Activated CD8-positive, alpha-beta memory T cell treated with anti-CD3 and anti-CD28 coated beads for 48 hours (primary cell): ENCODE measurements at regions not wholly inside any gene's neighbourhood (a gene's known extent, or its start where the extent isn't known, plus 50 kb on each side); places are given as distances from the start of the nearest gene placed in this dataset.
"Not testable (repeated sequence)": the region's sequence is repeated elsewhere in the genome, so short reads cannot be mapped to it uniquely, and the experiment has no call there.

Source experiments
- DNase-seq, 3 experiments: peaks; one replicate each; pipeline ENCODE4 v3.0.0-alpha.2; 2020; ENCODE audit warnings: low read depth in 2 of 3, low spot score in 2 of 3

- DNase-seq: not testable (repeated sequence)
These were observed 317.7 kb upstream of the THBS1 start for GRCh38 chr15:39262995-39263772.

- no peak for DNase-seq
These were observed 315.6 kb upstream of the THBS1 start for GRCh38 chr15:39265261-39265660.

- no peak for DNase-seq
These were observed 314.0 kb upstream of the THBS1 start for GRCh38 chr15:39266890-39267289.

GRCh38 chr15:39267685-39268084 is 313.2 kb upstream of the THBS1 start:
- no peak for DNase-seq

GRCh38 chr15:39269352-39269751 is 311.5 kb upstream of the THBS1 start:
- no peak for DNase-seq

- DNase-seq: no peak
These were observed 311.1 kb upstream of the THBS1 start for GRCh38 chr15:39269821-39270220.

GRCh38 chr15:39270221-39270855 is 310.5 kb upstream of the THBS1 start:
- no peak for DNase-seq

- DNase-seq: no peak
These were observed 309.9 kb upstream of the THBS1 start for GRCh38 chr15:39270934-39271333.

GRCh38 chr15:39272901-39273300 is 308.0 kb upstream of the THBS1 start:
- no peak for DNase-seq

- DNase-seq: no peak
These were observed 307.0 kb upstream of the THBS1 start for GRCh38 chr15:39273717-39274411.

- no peak for DNase-seq
These were observed 305.8 kb upstream of the THBS1 start for GRCh38 chr15:39275066-39275465.

GRCh38 chr15:39279311-39279710 is 301.6 kb upstream of the THBS1 start:
- no peak for DNase-seq

GRCh38 chr15:39281094-39281493 is 299.8 kb upstream of the THBS1 start:
- DNase-seq: no peak

GRCh38 chr15:39282663-39283208 is 298.1 kb upstream of the THBS1 start:
- no peak for DNase-seq

- no peak for DNase-seq
These were observed 297.3 kb upstream of the THBS1 start for GRCh38 chr15:39283531-39283930.

- no peak for DNase-seq
These were observed 295.8 kb upstream of the THBS1 start for GRCh38 chr15:39285071-39285470.

- DNase-seq: no peak
These were observed 295.2 kb upstream of the THBS1 start for GRCh38 chr15:39285663-39286062.

- no peak for DNase-seq
These were observed 294.2 kb upstream of the THBS1 start for GRCh38 chr15:39286706-39287105.

GRCh38 chr15:39287322-39288195 is 293.3 kb upstream of the THBS1 start:
- DNase-seq: no peak

GRCh38 chr15:39290711-39291435 is 290.0 kb upstream of the THBS1 start:
- no peak for DNase-seq
